CD4-positive, alpha-beta memory T cell (primary cell): ENCODE measurements at regions not wholly inside any gene's neighbourhood (a gene's known extent, or its start where the extent isn't known, plus 50 kb on each side); places are given as distances from the start of the nearest gene placed in this dataset.

ENCODE experiments used
- CTCF ChIA-PET: fragments of 350-600 bp; sonication (Branson Sonifier 250); formaldehyde crosslinking; loops from one replicate; lab custom pipeline; 2021; ENCODE audit warnings: inconsistent platforms; ENCODE audit not compliant: partially characterized antibody; lab: Charles Lee
- POLR2A ChIA-PET: fragments of 350-600 bp; sonication (Branson Sonifier 250); formaldehyde crosslinking; loops from one replicate; lab custom pipeline; 2021; ENCODE audit not compliant: partially characterized antibody; lab: Charles Lee
- DNase-seq, 5 donors: peaks; one replicate each; pipeline versions ENCODE4 v3.0.0 to v3.0.0-alpha.2; 2020 to 2022; ENCODE audit warnings: mixed read lengths in 1 of 5
- H3K27ac ChIP-seq: one replicate; pipeline ENCODE4 v1.7.0; 2013; ENCODE audit warnings: low read depth, low read length
- H3K27me3 ChIP-seq: 2 replicates; pipeline ENCODE4 v1.7.0; 2013; ENCODE audit warnings: mild to moderate bottlenecking, low read length, moderate library complexity; ENCODE audit not compliant: insufficient read depth
- H3K36me3 ChIP-seq: 2 replicates; pipeline ENCODE4 v1.7.0; 2013; ENCODE audit warnings: mild to moderate bottlenecking, low read length, moderate library complexity; ENCODE audit not compliant: insufficient read depth
- H3K4me1 ChIP-seq: 2 replicates; pipeline ENCODE4 v1.7.0; 2013; ENCODE audit warnings: mild to moderate bottlenecking, low read length, moderate library complexity; ENCODE audit not compliant: insufficient read depth
- H3K4me3 ChIP-seq, 2 donors: one replicate each; pipeline ENCODE4 v1.7.0; 2013; ENCODE audit warnings: low read length in 2 of 2, mild to moderate bottlenecking in 1 of 2
- H3K9me3 ChIP-seq, 2 donors: one replicate each; pipeline ENCODE4 v1.7.0; 2013; ENCODE audit warnings: low read length in 2 of 2, control low read depth in 1 of 2; ENCODE audit not compliant: control insufficient read depth in 1 of 2
- H3K27ac Mint-ChIP-seq, 7 donors: one replicate each; pipeline ENCODE4 v1.8.0; 2020 to 2021; ENCODE audit warnings: mixed read lengths in 7 of 7, mild to moderate bottlenecking in 6 of 7, inconsistent platforms in 3 of 7, moderate library complexity in 3 of 7
- H3K27me3 Mint-ChIP-seq, 2 donors: one replicate each; pipeline ENCODE4 v1.8.0; 2020 to 2021; ENCODE audit warnings: mixed read lengths in 2 of 2
- H3K36me3 Mint-ChIP-seq, 2 donors: one replicate each; pipeline ENCODE4 v1.8.0; 2020 to 2021; ENCODE audit warnings: mixed read lengths in 2 of 2, inconsistent platforms in 1 of 2, mild to moderate bottlenecking in 1 of 2
- H3K4me1 Mint-ChIP-seq, 4 donors: one replicate each; pipeline ENCODE4 v1.8.0; 2020 to 2021; ENCODE audit warnings: mixed read lengths in 4 of 4, mild to moderate bottlenecking in 1 of 4
- H3K4me3 Mint-ChIP-seq, 8 donors: one replicate each; pipeline ENCODE4 v1.8.0; 2020 to 2021; ENCODE audit warnings: mixed read lengths in 8 of 8, mild to moderate bottlenecking in 7 of 8, moderate library complexity in 6 of 8, inconsistent platforms in 3 of 8
- H3K9me3 Mint-ChIP-seq, 8 donors: one replicate each; pipeline ENCODE4 v1.8.0; 2020 to 2021; ENCODE audit warnings: mixed read lengths in 8 of 8, mild to moderate bottlenecking in 5 of 8, inconsistent platforms in 3 of 8, moderate library complexity in 1 of 8
- intact Hi-C: fragments of 100-400 bp; cut with micrococcal nuclease; formaldehyde crosslinking; loops from one replicate; pipeline ENCODE4 v1.15.1; 2023

- intact Hi-C loops = no loop called here
- DNase-seq = no peak
- CTCF ChIA-PET = interaction anchor here (0.6 kb wide), 1 partner anchor 165 kb away, joined by 3 read pairs; no protein-coding TSS in a partner anchor
- H3K27ac ChIP-seq = no peak overlapping the region
- Mint-ChIP-seq H3K9me3 (peaks cover 0 to 22% (median 16%) of the 10 kb centered on the region in 8 donors), H3K27ac (no peak overlapping the region), H3K4me3 (no peak overlapping the region), H3K4me1 (peaks cover 3 to 13% (median 5%) of the 10 kb centered on the region in 4 donors), H3K36me3 (peaks cover 0 to 3% of the 10 kb centered on the region in 2 donors), H3K27me3 (peaks cover 0 to 1% of the 10 kb centered on the region in 2 donors)
- no peaks in the 10 kb centered on the region for H3K27me3 ChIP-seq
- POLR2A ChIA-PET = no interaction called here
- no peaks in the 10 kb centered on the region for H3K36me3 ChIP-seq
- peaks cover 5% of the 10 kb centered on the region for H3K4me1 ChIP-seq
- H3K9me3 ChIP-seq = no peaks in the 10 kb centered on the region
- H3K4me3 ChIP-seq = no peak overlapping the region
Measured at GRCh38 chr18:54080858-54081257, 143.6 kb downstream of the MBD2 start.

GRCh38 chr18:54076166-54076565 lies 148.3 kb downstream of the MBD2 start:
- DNase-seq = no peak
- Histone ChIP-seq H3K27ac (no peak overlapping the region), H3K27me3 (no peaks in the 10 kb centered on the region), H3K4me3 (no peak overlapping the region), H3K4me1 (no peaks in the 10 kb centered on the region), H3K9me3 (no peaks in the 10 kb centered on the region), H3K36me3 (no peaks in the 10 kb centered on the region)
- Mint-ChIP-seq H3K4me3 (no peak overlapping the region), H3K36me3 (no peaks in the 10 kb centered on the region), H3K9me3 (peaks cover 0 to 4% (median 0%) of the 10 kb centered on the region in 8 donors), H3K4me1 (no peaks in the 10 kb centered on the region), H3K27ac (no peak overlapping the region), H3K27me3 (peaks cover 1 to 2% of the 10 kb centered on the region in 2 donors)
- intact Hi-C loops = no loop called here
- POLR2A ChIA-PET = no interaction called here
- CTCF ChIA-PET = no interaction called here

GRCh38 chr18:54075689-54076088 lies 148.8 kb downstream of the MBD2 start:
- CTCF ChIA-PET = no interaction called here
- H3K9me3 ChIP-seq = no peaks in the 10 kb centered on the region
- Mint-ChIP-seq H3K27ac (no peak overlapping the region), H3K4me3 (no peak overlapping the region), H3K9me3 (peaks cover 0 to 4% (median 0%) of the 10 kb centered on the region in 8 donors), H3K4me1 (no peaks in the 10 kb centered on the region), H3K27me3 (peaks cover 1 to 2% of the 10 kb centered on the region in 2 donors), H3K36me3 (no peaks in the 10 kb centered on the region)
- intact Hi-C loops = no loop called here
- no peak overlapping the region for H3K4me3 ChIP-seq
- H3K4me1 ChIP-seq = no peaks in the 10 kb centered on the region
- H3K27ac ChIP-seq = no peak overlapping the region
- no peaks in the 10 kb centered on the region for H3K27me3 ChIP-seq
- POLR2A ChIA-PET = no interaction called here
- no peaks in the 10 kb centered on the region for H3K36me3 ChIP-seq
- no peak for DNase-seq

- H3K9me3 ChIP-seq = no peaks in the 10 kb centered on the region
- intact Hi-C loops = no loop called here
- H3K27ac ChIP-seq = no peak overlapping the region
- Mint-ChIP-seq H3K36me3 (no peaks in the 10 kb centered on the region), H3K9me3 (peaks cover 0 to 1% (median 0%) of the 10 kb centered on the region in 8 donors), H3K27ac (no peak overlapping the region), H3K4me1 (no peaks in the 10 kb centered on the region), H3K27me3 (peaks cover 0 to 2% of the 10 kb centered on the region in 2 donors), H3K4me3 (no peak overlapping the region)
- no peaks in the 10 kb centered on the region for H3K4me1 ChIP-seq
- H3K4me3 ChIP-seq = no peak overlapping the region
- DNase-seq = no peak
- H3K36me3 ChIP-seq = no peaks in the 10 kb centered on the region
- H3K27me3 ChIP-seq = no peaks in the 10 kb centered on the region
- CTCF ChIA-PET = interaction anchor here (1.0 kb wide), 1 partner anchor 11 kb away, joined by 4 read pairs; no protein-coding TSS in a partner anchor
- POLR2A ChIA-PET = no interaction called here
Measured at GRCh38 chr18:54069729-54070128, 154.7 kb downstream of the MBD2 start.

- Mint-ChIP-seq H3K4me3 (no peak overlapping the region), H3K27me3 (peaks cover 4 to 9% of the 10 kb centered on the region in 2 donors), H3K36me3 (no peaks in the 10 kb centered on the region), H3K27ac (no peak overlapping the region), H3K4me1 (no peaks in the 10 kb centered on the region), H3K9me3 (peaks cover 0 to 5% (median 0%) of the 10 kb centered on the region in 8 donors)
- H3K4me1 ChIP-seq = no peaks in the 10 kb centered on the region
- CTCF ChIA-PET = no interaction called here
- no peaks in the 10 kb centered on the region for H3K9me3 ChIP-seq
- intact Hi-C loops = no loop called here
- H3K27me3 ChIP-seq = peaks cover 3% of the 10 kb centered on the region
- H3K36me3 ChIP-seq = no peaks in the 10 kb centered on the region
- no peak overlapping the region for H3K27ac ChIP-seq
- H3K4me3 ChIP-seq = no peak overlapping the region
- POLR2A ChIA-PET = no interaction called here
- DNase-seq = no peak
Measured at GRCh38 chr18:54060343-54061005, 164.0 kb downstream of the MBD2 start.

GRCh38 chr18:54052732-54053429 lies 171.6 kb downstream of the MBD2 start:
- Histone ChIP-seq H3K4me1 (no peaks in the 10 kb centered on the region), H3K27ac (no peak overlapping the region), H3K4me3 (no peak overlapping the region), H3K36me3 (no peaks in the 10 kb centered on the region), H3K27me3 (no peaks in the 10 kb centered on the region), H3K9me3 (no peaks in the 10 kb centered on the region)
- H3K36me3 Mint-ChIP-seq = no peaks in the 10 kb centered on the region
- no peak for DNase-seq
- intact Hi-C loops = no loop called here
- H3K4me3 Mint-ChIP-seq = no peak overlapping the region
- H3K9me3 Mint-ChIP-seq = peaks cover 0 to 2% (median 0%) of the 10 kb centered on the region in 8 donors
- POLR2A ChIA-PET = no interaction called here
- CTCF ChIA-PET = no interaction called here
- peaks cover 0 to 1% of the 10 kb centered on the region in 2 donors for H3K27me3 Mint-ChIP-seq
- no peaks in the 10 kb centered on the region for H3K4me1 Mint-ChIP-seq
- no peak overlapping the region for H3K27ac Mint-ChIP-seq

GRCh38 chr18:54052259-54052658 lies 172.2 kb downstream of the MBD2 start:
- POLR2A ChIA-PET = no interaction called here
- Mint-ChIP-seq H3K9me3 (peaks cover 0 to 2% (median 0%) of the 10 kb centered on the region in 8 donors), H3K27ac (no peak overlapping the region), H3K36me3 (no peaks in the 10 kb centered on the region), H3K27me3 (peaks cover 0 to 1% of the 10 kb centered on the region in 2 donors), H3K4me3 (no peak overlapping the region), H3K4me1 (no peaks in the 10 kb centered on the region)
- Histone ChIP-seq H3K27ac (no peak overlapping the region), H3K27me3 (no peaks in the 10 kb centered on the region), H3K4me3 (no peak overlapping the region), H3K4me1 (no peaks in the 10 kb centered on the region), H3K36me3 (no peaks in the 10 kb centered on the region), H3K9me3 (no peaks in the 10 kb centered on the region)
- intact Hi-C loops = no loop called here
- DNase-seq = no peak
- CTCF ChIA-PET = no interaction called here
